Mucosa of stomach (tissue), 1 donor: ENCODE measurements at regions not wholly inside any gene's neighbourhood (a gene's known extent, or its start where the extent isn't known, plus 50 kb on each side); places are given as distances from the start of the nearest gene placed in this dataset.

Source experiments
- H3K27me3 ChIP-seq: one replicate; pipeline ENCODE4 v1.7.0; 2013; ENCODE audit warnings: mild to moderate bottlenecking, low read length; ENCODE audit not compliant: control insufficient read depth, insufficient read depth
- H3K36me3 ChIP-seq: one replicate; pipeline ENCODE4 v1.7.0; 2013; ENCODE audit warnings: low read length; ENCODE audit not compliant: control insufficient read depth, insufficient read depth
- H3K4me1 ChIP-seq: one replicate; pipeline ENCODE4 v1.7.0; 2013; ENCODE audit warnings: mild to moderate bottlenecking, low read length; ENCODE audit not compliant: control insufficient read depth, insufficient read depth
- H3K4me3 ChIP-seq: one replicate; pipeline ENCODE4 v1.7.0; 2013; ENCODE audit warnings: low read length
- H3K9ac ChIP-seq: one replicate; pipeline ENCODE4 v1.7.0; 2013; ENCODE audit warnings: mild to moderate bottlenecking, low read length, moderate library complexity
- H3K9me3 ChIP-seq: one replicate; pipeline ENCODE4 v1.7.0; 2013; ENCODE audit warnings: mild to moderate bottlenecking, low read length, moderate library complexity; ENCODE audit not compliant: control insufficient read depth
- donor health status: Pancreatic carcinoma.

- Histone ChIP-seq H3K27me3 (no peaks in the 10 kb centered on the region), H3K4me1 (peaks cover 11% of the 10 kb centered on the region), H3K4me3 (no peak overlapping the region), H3K36me3 (no peaks in the 10 kb centered on the region), H3K9ac (no peak overlapping the region), H3K9me3 (no peaks in the 10 kb centered on the region)
Observed at GRCh38 chr10:31708474-31708873, 220.2 kb downstream of the ARHGAP12 start.

- Histone ChIP-seq H3K36me3 (no peaks in the 10 kb centered on the region), H3K9ac (no peak overlapping the region), H3K4me1 (peaks cover 11% of the 10 kb centered on the region), H3K27me3 (no peaks in the 10 kb centered on the region), H3K9me3 (no peaks in the 10 kb centered on the region), H3K4me3 (no peak overlapping the region)
Observed at GRCh38 chr10:31708046-31708445, 220.6 kb downstream of the ARHGAP12 start.

GRCh38 chr10:31707093-31708039, 221.3 kb downstream of the ARHGAP12 start:
- H3K9ac ChIP-seq: peak overlapping the region; percentile 6
- H3K4me3 ChIP-seq: no peak overlapping the region
- no peaks in the 10 kb centered on the region for H3K27me3 ChIP-seq
- no peaks in the 10 kb centered on the region for H3K9me3 ChIP-seq
- peaks cover 11% of the 10 kb centered on the region for H3K4me1 ChIP-seq
- H3K36me3 ChIP-seq: no peaks in the 10 kb centered on the region

- H3K27me3 ChIP-seq: no peaks in the 10 kb centered on the region
- no peak overlapping the region for H3K4me3 ChIP-seq
- H3K4me1 ChIP-seq: peaks cover 11% of the 10 kb centered on the region
- H3K36me3 ChIP-seq: no peaks in the 10 kb centered on the region
- H3K9ac ChIP-seq: peak overlapping the region; percentile 6
- H3K9me3 ChIP-seq: no peaks in the 10 kb centered on the region
Observed at GRCh38 chr10:31706464-31707092, 222.1 kb downstream of the ARHGAP12 start.

GRCh38 chr10:31705136-31705535, 223.5 kb downstream of the ARHGAP12 start:
- Histone ChIP-seq H3K4me3 (no peak overlapping the region), H3K4me1 (peaks cover 11% of the 10 kb centered on the region), H3K9ac (no peak overlapping the region), H3K36me3 (no peaks in the 10 kb centered on the region), H3K27me3 (no peaks in the 10 kb centered on the region), H3K9me3 (no peaks in the 10 kb centered on the region)

GRCh38 chr10:31704195-31704594, 224.4 kb downstream of the ARHGAP12 start:
- no peaks in the 10 kb centered on the region for H3K36me3 ChIP-seq
- H3K4me1 ChIP-seq: peaks cover 15% of the 10 kb centered on the region
- H3K27me3 ChIP-seq: no peaks in the 10 kb centered on the region
- H3K9me3 ChIP-seq: no peaks in the 10 kb centered on the region
- H3K9ac ChIP-seq: no peak overlapping the region
- no peak overlapping the region for H3K4me3 ChIP-seq

GRCh38 chr10:31702954-31703353, 225.7 kb downstream of the ARHGAP12 start:
- Histone ChIP-seq H3K27me3 (no peaks in the 10 kb centered on the region), H3K9ac (no peak overlapping the region), H3K4me3 (no peak overlapping the region), H3K36me3 (no peaks in the 10 kb centered on the region), H3K4me1 (peaks cover 17% of the 10 kb centered on the region), H3K9me3 (no peaks in the 10 kb centered on the region)

- H3K9ac ChIP-seq: no peak overlapping the region
- peaks cover 18% of the 10 kb centered on the region for H3K4me1 ChIP-seq
- no peaks in the 10 kb centered on the region for H3K36me3 ChIP-seq
- no peaks in the 10 kb centered on the region for H3K9me3 ChIP-seq
- H3K4me3 ChIP-seq: no peak overlapping the region
- no peaks in the 10 kb centered on the region for H3K27me3 ChIP-seq
Observed at GRCh38 chr10:31702005-31702404, 226.6 kb downstream of the ARHGAP12 start.

- H3K27me3 ChIP-seq: no peaks in the 10 kb centered on the region
- H3K9me3 ChIP-seq: no peaks in the 10 kb centered on the region
- no peaks in the 10 kb centered on the region for H3K36me3 ChIP-seq
- H3K4me3 ChIP-seq: no peak overlapping the region
- no peak overlapping the region for H3K9ac ChIP-seq
- peaks cover 14% of the 10 kb centered on the region for H3K4me1 ChIP-seq
Observed at GRCh38 chr10:31701546-31701945, 227.1 kb downstream of the ARHGAP12 start.

GRCh38 chr10:31700181-31700611, 228.4 kb downstream of the ARHGAP12 start:
- Histone ChIP-seq H3K27me3 (no peaks in the 10 kb centered on the region), H3K4me3 (no peak overlapping the region), H3K9me3 (no peaks in the 10 kb centered on the region), H3K9ac (no peak overlapping the region), H3K36me3 (no peaks in the 10 kb centered on the region), H3K4me1 (peaks cover 11% of the 10 kb centered on the region)

- Histone ChIP-seq H3K36me3 (no peaks in the 10 kb centered on the region), H3K27me3 (no peaks in the 10 kb centered on the region), H3K9ac (no peak overlapping the region), H3K4me1 (peaks cover 11% of the 10 kb centered on the region), H3K9me3 (no peaks in the 10 kb centered on the region), H3K4me3 (no peak overlapping the region)
Observed at GRCh38 chr10:31698181-31698830, 230.3 kb downstream of the ARHGAP12 start.
